22Rv1 (cell line): ENCODE measurements at regions not wholly inside any gene's neighbourhood (a gene's known extent, or its start where the extent isn't known, plus 50 kb on each side); places are given as distances from the start of the nearest gene placed in this dataset.

ENCODE experiments used
- ZFX ChIP-seq: fragments of 450-650 bp; IDR thresholded peaks from 2 replicates; pipeline ENCODE4 v1.6.1; 2017; ENCODE audit warnings: antibody characterized with exemption, borderline replicate concordance
- TF ChIP-seq, protein P1 (sequence below): fragments of 450-650 bp; IDR thresholded peaks from 2 replicates; pipeline ENCODE4 v1.5.1; 2017; ENCODE audit warnings: mild to moderate bottlenecking

DNA sequence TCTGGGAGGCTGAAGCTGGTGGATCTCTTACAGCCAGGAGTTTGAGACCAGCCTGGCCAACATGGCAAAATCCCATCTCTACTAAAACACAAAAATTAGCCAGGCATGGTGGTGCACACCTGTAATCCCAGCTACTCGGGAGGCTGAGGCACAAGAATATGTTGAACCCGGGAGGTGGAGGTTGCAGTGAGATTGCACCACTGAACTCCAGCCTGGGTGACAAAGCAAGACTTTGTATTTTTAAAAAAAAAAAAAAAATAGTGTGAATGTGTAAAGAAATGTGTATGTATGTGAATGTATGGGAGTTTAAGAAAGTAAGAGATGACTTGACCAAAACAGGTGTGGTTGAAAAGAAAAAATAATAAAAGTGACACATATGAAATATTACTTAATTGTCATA, 167.7 kb upstream of the TEX13C start:
- TF ChIP-seq, protein P1, sequence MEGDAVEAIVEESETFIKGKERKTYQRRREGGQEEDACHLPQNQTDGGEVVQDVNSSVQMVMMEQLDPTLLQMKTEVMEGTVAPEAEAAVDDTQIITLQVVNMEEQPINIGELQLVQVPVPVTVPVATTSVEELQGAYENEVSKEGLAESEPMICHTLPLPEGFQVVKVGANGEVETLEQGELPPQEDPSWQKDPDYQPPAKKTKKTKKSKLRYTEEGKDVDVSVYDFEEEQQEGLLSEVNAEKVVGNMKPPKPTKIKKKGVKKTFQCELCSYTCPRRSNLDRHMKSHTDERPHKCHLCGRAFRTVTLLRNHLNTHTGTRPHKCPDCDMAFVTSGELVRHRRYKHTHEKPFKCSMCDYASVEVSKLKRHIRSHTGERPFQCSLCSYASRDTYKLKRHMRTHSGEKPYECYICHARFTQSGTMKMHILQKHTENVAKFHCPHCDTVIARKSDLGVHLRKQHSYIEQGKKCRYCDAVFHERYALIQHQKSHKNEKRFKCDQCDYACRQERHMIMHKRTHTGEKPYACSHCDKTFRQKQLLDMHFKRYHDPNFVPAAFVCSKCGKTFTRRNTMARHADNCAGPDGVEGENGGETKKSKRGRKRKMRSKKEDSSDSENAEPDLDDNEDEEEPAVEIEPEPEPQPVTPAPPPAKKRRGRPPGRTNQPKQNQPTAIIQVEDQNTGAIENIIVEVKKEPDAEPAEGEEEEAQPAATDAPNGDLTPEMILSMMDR, result no peak
- no peak for TF ChIP-seq ZFX
